ENCODE measurements at regions not wholly inside any gene's neighbourhood (a gene's known extent, or its start where the extent isn't known, plus 50 kb on each side); places are given as distances from the start of the nearest gene placed in this dataset.

- H3K36me3 ChIP-seq (ENCODE audit: control insufficient read depth in 4 of 4, insufficient read depth in 3 of 4, low read depth in 1 of 4, low read length in 3 of 4): no peaks in the 10 kb centered on the region
- H3K27ac ChIP-seq (ENCODE audit: low read depth in 1 of 2, low read length in 2 of 2): no peak overlapping the region
- H3K9ac ChIP-seq (ENCODE audit: low read depth in 1 of 2, low read length in 2 of 2): no peak overlapping the region
- TF ChIP-seq HNF4A (conservative IDR thresholded peaks at IDR 0.05): no peak
- no peak for TF ChIP-seq REST (IDR thresholded peaks at IDR 0.05)
- TF ChIP-seq RAD21 (IDR thresholded peaks at IDR 0.05): no peak
- TF ChIP-seq CTCF (IDR thresholded peaks at IDR 0.05; ENCODE audit: low read depth, low read length, missing input control): no peak
- no peak for TF ChIP-seq JUND (IDR thresholded peaks at IDR 0.05)
- TF ChIP-seq EGR1 (IDR thresholded peaks at IDR 0.05; ENCODE audit: low read depth in 2 of 2): no peak
- TF ChIP-seq GABPA (IDR thresholded peaks at IDR 0.05 in 1 of 2, conservative IDR thresholded peaks at IDR 0.05 in 1 of 2): no peak
- TF ChIP-seq ZBTB33 (IDR thresholded peaks at IDR 0.05): no peak
- TF ChIP-seq HNF4G (IDR thresholded peaks at IDR 0.05): no peak
- no peak for DNase-seq (ENCODE audit: low spot score)
- H3K27me3 ChIP-seq (ENCODE audit: control insufficient read depth in 4 of 4, insufficient read depth in 4 of 4, low read length in 3 of 4): no peaks in the 10 kb centered on the region
- 52% methylated on average over 1 of the region's 1 CpG for WGBS
- no peaks in the 10 kb centered on the region for H3K4me1 ChIP-seq (ENCODE audit: control insufficient read depth in 4 of 4, insufficient read depth in 4 of 4, low read length in 3 of 4)
- H3K9me3 ChIP-seq (ENCODE audit: control insufficient read depth in 4 of 4, low read length in 3 of 4): no peaks in the 10 kb centered on the region
- H3K4me3 ChIP-seq (ENCODE audit: low read depth in 1 of 3, low read length in 3 of 3): no peak overlapping the region
These were observed 163.0 kb downstream of the SCG2 start for GRCh38 chr2:223439184-223439583.

- Histone ChIP-seq H3K27me3 (ENCODE audit: control insufficient read depth in 4 of 4, insufficient read depth in 4 of 4, low read length in 3 of 4) (no peaks in the 10 kb centered on the region), H3K4me1 (ENCODE audit: control insufficient read depth in 4 of 4, insufficient read depth in 4 of 4, low read length in 3 of 4) (no peaks in the 10 kb centered on the region), H3K36me3 (ENCODE audit: control insufficient read depth in 4 of 4, insufficient read depth in 3 of 4, low read depth in 1 of 4, low read length in 3 of 4) (no peaks in the 10 kb centered on the region), H3K27ac (ENCODE audit: low read depth in 1 of 2, low read length in 2 of 2) (no peak overlapping the region), H3K9ac (ENCODE audit: low read depth in 1 of 2, low read length in 2 of 2) (no peak overlapping the region), H3K4me3 (ENCODE audit: low read depth in 1 of 3, low read length in 3 of 3) (no peak overlapping the region), H3K9me3 (ENCODE audit: control insufficient read depth in 4 of 4, low read length in 3 of 4) (no peaks in the 10 kb centered on the region)
- DNase-seq (ENCODE audit: low spot score): no peak
- WGBS: 36% methylated on average over 1 of the region's 1 CpG
- TF ChIP-seq REST (IDR thresholded peaks at IDR 0.05) (no peak), HNF4A (conservative IDR thresholded peaks at IDR 0.05) (no peak), YY1 (IDR thresholded peaks at IDR 0.05) (no peak), MAX (IDR thresholded peaks at IDR 0.05) (no peak), ATF3 (IDR thresholded peaks at IDR 0.05) (no peak), NR2F2 (IDR thresholded peaks at IDR 0.05) (no peak), HNF4G (IDR thresholded peaks at IDR 0.05) (no peak), FOXA1 (IDR thresholded peaks at IDR 0.05) (no peak), ZBTB33 (IDR thresholded peaks at IDR 0.05) (no peak), FOXA2 (IDR thresholded peaks at IDR 0.05) (no peak)
These were observed 162.4 kb downstream of the SCG2 start for GRCh38 chr2:223439786-223440185.

Data from liver (tissue), 8 donors.